CD4-positive, alpha-beta T cell treated with Interferon gamma for 1 hour (primary cell): ENCODE measurements at regions not wholly inside any gene's neighbourhood (a gene's known extent, or its start where the extent isn't known, plus 50 kb on each side); places are given as distances from the start of the nearest gene placed in this dataset.
"Not testable (repeated sequence)": the region's sequence is repeated elsewhere in the genome, so short reads cannot be mapped to it uniquely, and the experiment has no call there.

Experiments
- DNase-seq: peaks from one replicate; pipeline ENCODE4 v3.0.0-alpha.2; 2020

GRCh38 chr4:67035501-67035900 lies 509.8 kb downstream of the CENPC start:
- DNase-seq = no peak

GRCh38 chr4:67030636-67031035 lies 514.7 kb downstream of the CENPC start:
- no peak for DNase-seq

GRCh38 chr4:67020438-67020797 lies 524.9 kb downstream of the CENPC start:
- DNase-seq = no peak

GRCh38 chr4:67019686-67020437 lies 525.4 kb downstream of the CENPC start:
- no peak for DNase-seq

GRCh38 chr4:67014592-67014991 lies 530.7 kb downstream of the CENPC start:
- DNase-seq = no peak

GRCh38 chr4:67006791-67007190 lies 538.5 kb downstream of the CENPC start:
- no peak for DNase-seq

GRCh38 chr4:66991521-66991920 lies 553.8 kb downstream of the CENPC start:
- no peak for DNase-seq

GRCh38 chr4:66974665-66975064 lies 570.6 kb downstream of the CENPC start:
- no peak for DNase-seq

GRCh38 chr4:66972087-66972486 lies 573.2 kb downstream of the CENPC start:
- DNase-seq = no peak

GRCh38 chr4:66964467-66964866 lies 580.8 kb downstream of the CENPC start:
- DNase-seq = no peak

- DNase-seq = no peak
Measured at GRCh38 chr4:66963084-66963483, 582.2 kb downstream of the CENPC start.

GRCh38 chr4:66959207-66959606 lies 586.1 kb downstream of the CENPC start:
- DNase-seq = no peak

GRCh38 chr4:66956852-66957251 lies 588.5 kb downstream of the CENPC start:
- no peak for DNase-seq

- no peak for DNase-seq
Measured at GRCh38 chr4:66956426-66956825, 588.9 kb downstream of the CENPC start.

- DNase-seq = no peak
Measured at GRCh38 chr4:66955784-66956183, 589.5 kb downstream of the CENPC start.

- DNase-seq = no peak
Measured at GRCh38 chr4:66949419-66949818, 595.9 kb downstream of the CENPC start.

GRCh38 chr4:66946761-66947160 lies 598.5 kb downstream of the CENPC start:
- no peak for DNase-seq

GRCh38 chr4:66943112-66943511 lies 602.2 kb downstream of the CENPC start:
- DNase-seq = no peak

- DNase-seq = not testable (repeated sequence)
Measured at GRCh38 chr4:66931981-66932380, 613.3 kb downstream of the CENPC start.

GRCh38 chr4:66930206-66930605 lies 615.1 kb downstream of the CENPC start:
- DNase-seq = no peak

- no peak for DNase-seq
Measured at GRCh38 chr4:66929748-66930147, 615.6 kb downstream of the CENPC start.

GRCh38 chr4:66928881-66929280 lies 616.4 kb downstream of the CENPC start:
- not testable (repeated sequence) for DNase-seq

GRCh38 chr4:66927937-66928336 lies 617.4 kb downstream of the CENPC start:
- no peak for DNase-seq

GRCh38 chr4:66926687-66927086 lies 618.6 kb downstream of the CENPC start:
- DNase-seq = no peak
